WTC11 (cell line): ENCODE measurements at regions not wholly inside any gene's neighbourhood (a gene's known extent, or its start where the extent isn't known, plus 50 kb on each side); places are given as distances from the start of the nearest gene placed in this dataset.

ENCODE experiments used
- ATAC-seq: fragments of 200-7000 bp; cut with Tn5 transposase; 2 replicates; pipeline ENCODE4 v1.10.0; 2021; ENCODE audit warnings: mild to moderate bottlenecking, moderate library complexity
- CTCF ChIA-PET: fragments of 300-600 bp; sonication (Branson Sonifier 250); formaldehyde crosslinking; loops from one replicate; lab custom pipeline; 2021; ENCODE audit warnings: antibody characterized with exemption; lab: Charles Lee
- POLR2A ChIA-PET: fragments of 350-600 bp; sonication (Branson Sonifier 250); formaldehyde crosslinking; loops from one replicate; lab custom pipeline; 2021; ENCODE audit warnings: antibody characterized with exemption; lab: Charles Lee
- DNase-seq: peaks from one replicate; pipeline ENCODE4 v3.0.0; 2021; ENCODE audit warnings: low spot score
- H3K27ac Mint-ChIP-seq: 2 replicates; pipeline ENCODE4 v1.8.0; 2021; ENCODE audit warnings: mixed read lengths
- H3K27me3 Mint-ChIP-seq: 2 replicates; pipeline ENCODE4 v1.8.0; 2021; ENCODE audit warnings: low read depth, mild to moderate bottlenecking, moderate library complexity, mixed read lengths
- H3K36me3 Mint-ChIP-seq: 2 replicates; pipeline ENCODE4 v1.8.0; 2021; ENCODE audit warnings: mixed read lengths
- H3K4me1 Mint-ChIP-seq: 2 replicates; pipeline ENCODE4 v1.8.0; 2022; ENCODE audit warnings: mixed read lengths
- H3K4me3 Mint-ChIP-seq: 2 replicates; pipeline ENCODE4 v1.8.0; 2021; ENCODE audit warnings: mild to moderate bottlenecking, moderate library complexity, mixed read lengths
- H3K9me3 Mint-ChIP-seq: 2 replicates; pipeline ENCODE4 v1.8.0; 2021; ENCODE audit warnings: mixed read lengths
- CREM ChIP-seq: sonication (generic); formaldehyde crosslinking; IDR thresholded peaks from 2 replicates; pipeline ENCODE4 v1.8.1; 2022; ENCODE audit warnings: mild to moderate bottlenecking, missing genetic modification reagents, moderate library complexity
- CTCF ChIP-seq: fragments of 200-600 bp; IDR thresholded peaks from 2 replicates; pipeline ENCODE4 v1.8.0; 2022; ENCODE audit warnings: antibody characterized with exemption
- E2F4 ChIP-seq: sonication (generic); formaldehyde crosslinking; IDR thresholded peaks from 2 replicates; pipeline ENCODE4 v1.8.1; 2022; ENCODE audit warnings: low read depth, mild to moderate bottlenecking, moderate library complexity, missing genetic modification reagents, borderline replicate concordance
- E2F5 ChIP-seq: sonication (generic); formaldehyde crosslinking; IDR thresholded peaks from 2 replicates; pipeline ENCODE4 v1.8.1; 2022; ENCODE audit warnings: mild to moderate bottlenecking, moderate library complexity, missing genetic modification reagents
- EMX1 ChIP-seq: fragments of 250-450 bp; sonication (Bioruptor Pico); IDR thresholded peaks from 2 replicates; pipeline ENCODE4 v1.8.0; 2021; ENCODE audit warnings: mild to moderate bottlenecking
- FOXK1 ChIP-seq: sonication (generic); formaldehyde crosslinking; IDR thresholded peaks from 2 replicates; pipeline ENCODE4 v1.8.0; 2022; ENCODE audit warnings: mild to moderate bottlenecking, moderate library complexity, missing genetic modification reagents
- FOXP1 ChIP-seq: sonication (generic); formaldehyde crosslinking; IDR thresholded peaks from 2 replicates; pipeline ENCODE4 v1.8.0; 2022; ENCODE audit warnings: missing genetic modification reagents, mild to moderate bottlenecking, moderate library complexity, borderline replicate concordance
- GTF2I ChIP-seq: fragments of 250-450 bp; sonication (Bioruptor Pico); conservative IDR thresholded peaks from 2 replicates; pipeline ENCODE4 v1.4.0; 2021; ENCODE audit warnings: mild to moderate bottlenecking
- HMGA2 ChIP-seq: fragments of 250-450 bp; sonication (Bioruptor Pico); IDR thresholded peaks from 2 replicates; pipeline ENCODE4 v1.4.0; 2021; ENCODE audit warnings: mild to moderate bottlenecking, moderate library complexity
- JAZF1 ChIP-seq: fragments of 250-450 bp; sonication (Bioruptor Pico); IDR thresholded peaks from 2 replicates; pipeline ENCODE4 v1.9.0; 2021; ENCODE audit warnings: moderate library complexity, mild to moderate bottlenecking, inconsistent platforms
- JUN ChIP-seq: sonication (generic); formaldehyde crosslinking; IDR thresholded peaks from 2 replicates; pipeline ENCODE4 v1.8.0; 2023; ENCODE audit warnings: mild to moderate bottlenecking, missing genetic modification reagents
- MXD4 ChIP-seq: fragments of 250-450 bp; sonication (Bioruptor Pico); IDR thresholded peaks from 2 replicates; pipeline ENCODE4 v1.8.0; 2021; ENCODE audit warnings: mild to moderate bottlenecking, moderate library complexity, borderline replicate concordance
- NFATC4 ChIP-seq: fragments of 250-450 bp; sonication (Bioruptor Pico); IDR thresholded peaks from 2 replicates; pipeline ENCODE4 v1.9.0; 2021; ENCODE audit warnings: mild to moderate bottlenecking
- NFE2L1 ChIP-seq: sonication (generic); formaldehyde crosslinking; IDR thresholded peaks from 2 replicates; pipeline ENCODE4 v1.8.1; 2023; ENCODE audit warnings: missing genetic modification reagents
- NFYB ChIP-seq: sonication (generic); formaldehyde crosslinking; conservative IDR thresholded peaks from 2 replicates; pipeline ENCODE4 v1.8.0; 2022; ENCODE audit warnings: low read depth, missing genetic modification reagents
- NR1H2 ChIP-seq: sonication (generic); formaldehyde crosslinking; IDR thresholded peaks from 2 replicates; pipeline ENCODE4 v1.9.0; 2021; ENCODE audit warnings: mild to moderate bottlenecking, moderate library complexity, missing genetic modification reagents
- NR3C1 ChIP-seq: sonication (generic); formaldehyde crosslinking; conservative IDR thresholded peaks from 2 replicates; pipeline ENCODE4 v1.8.1; 2023; ENCODE audit warnings: low read depth, mild to moderate bottlenecking, missing genetic modification reagents
- OVOL2 ChIP-seq: fragments of 250-450 bp; sonication (Bioruptor Pico); IDR thresholded peaks from 2 replicates; pipeline ENCODE4 v1.9.0; 2021; ENCODE audit warnings: mild to moderate bottlenecking, borderline replicate concordance
- SMAD3 ChIP-seq: sonication (generic); formaldehyde crosslinking; IDR thresholded peaks from 2 replicates; pipeline ENCODE4 v1.8.0; 2022; ENCODE audit warnings: missing genetic modification reagents, mild to moderate bottlenecking, borderline replicate concordance
- ZMAT4 ChIP-seq: fragments of 250-450 bp; sonication (Bioruptor Pico); IDR thresholded peaks from 2 replicates; pipeline ENCODE4 v1.9.0; 2021; ENCODE audit warnings: mild to moderate bottlenecking
- ZNF121 ChIP-seq: sonication (generic); formaldehyde crosslinking; IDR thresholded peaks from 2 replicates; pipeline ENCODE4 v1.8.0; 2023; ENCODE audit warnings: missing genetic modification reagents
- ZNF219 ChIP-seq: sonication (generic); formaldehyde crosslinking; IDR thresholded peaks from 2 replicates; pipeline ENCODE4 v1.8.0; 2023; ENCODE audit warnings: missing genetic modification reagents, mild to moderate bottlenecking, borderline replicate concordance
- ZNF416 ChIP-seq: fragments of 250-450 bp; sonication (Bioruptor Pico); IDR thresholded peaks from 2 replicates; pipeline ENCODE4 v1.9.0; 2021; ENCODE audit warnings: mild to moderate bottlenecking, inconsistent platforms
- ZNF423 ChIP-seq: fragments of 250-450 bp; sonication (Bioruptor Pico); IDR thresholded peaks from 2 replicates; pipeline ENCODE4 v2.1.2; 2022; ENCODE audit warnings: mild to moderate bottlenecking, moderate library complexity
- ZNF425 ChIP-seq: fragments of 250-450 bp; sonication (Bioruptor Pico); conservative IDR thresholded peaks from 2 replicates; pipeline ENCODE4 v1.9.0; 2021; ENCODE audit warnings: mild to moderate bottlenecking
- ZNF671 ChIP-seq: fragments of 250-450 bp; sonication (Bioruptor Pico); IDR thresholded peaks from 2 replicates; pipeline ENCODE4 v1.8.0; 2021; ENCODE audit warnings: mild to moderate bottlenecking
- TF ChIP-seq, protein P1 (sequence below): fragments of 250-450 bp; sonication (Bioruptor Pico); IDR thresholded peaks from 2 replicates; pipeline ENCODE4 v1.9.0; 2021; ENCODE audit warnings: moderate library complexity, mild to moderate bottlenecking, inconsistent platforms, borderline replicate concordance
- TF ChIP-seq, protein P2 (sequence below): sonication (generic); formaldehyde crosslinking; IDR thresholded peaks from 2 replicates; pipeline ENCODE4 v1.8.0; 2022; ENCODE audit warnings: mild to moderate bottlenecking, missing genetic modification reagents
- TF ChIP-seq, protein P3 (sequence below): sonication (generic); formaldehyde crosslinking; conservative IDR thresholded peaks from 2 replicates; pipeline ENCODE4 v1.8.1; 2022; ENCODE audit warnings: mild to moderate bottlenecking, missing genetic modification reagents

GRCh38 chr16:85327731-85328675, 215.7 kb upstream of the CIBAR2 start:
- Mint-ChIP-seq H3K4me1 (peaks cover 54% of the 10 kb centered on the region), H3K4me3 (peak overlapping the region; percentile 61), H3K27me3 (peaks cover 27% of the 10 kb centered on the region), H3K36me3 (peaks cover 2% of the 10 kb centered on the region), H3K9me3 (peaks cover 4% of the 10 kb centered on the region), H3K27ac (peak overlapping the region; percentile 92)
- ChIA-PET POLR2A (interaction anchor here (0.6 kb wide), 1 partner anchor 178 kb away, joined by 3 read pairs; no protein-coding TSS in a partner anchor), CTCF (interaction anchor here (0.9 to 3.3 kb wide), 15 partner anchors 12 to 249 kb away, joined by 3 to 23 read pairs (median 6); no protein-coding TSS in a partner anchor)
- ATAC-seq (peak; percentile 64), DNase-seq (peak; percentile 92)
- 0 out of 2 replicates have a peak, but pooled peaks have one; percentile 58 for TF ChIP-seq FOXP1 (CRISPR knock-in tag)
- peak; percentile 60 for TF ChIP-seq FOXK1
- TF ChIP-seq E2F5 (CRISPR knock-in tag), result peak; percentile 75; the same call in 1 of the 2 replicates
- no peak for TF ChIP-seq NFE2L1 (CRISPR knock-in tag)
- no peak for TF ChIP-seq EMX1 (CRISPR knock-in tag)
- no peak for TF ChIP-seq E2F4 (CRISPR knock-in tag)
- no peak for TF ChIP-seq ZNF425
- TF ChIP-seq NFYB, result no peak
- 0 out of 2 replicates have a peak, but pooled peaks have one; percentile 56 for TF ChIP-seq SMAD3 (CRISPR knock-in tag)
- TF ChIP-seq, protein P1, sequence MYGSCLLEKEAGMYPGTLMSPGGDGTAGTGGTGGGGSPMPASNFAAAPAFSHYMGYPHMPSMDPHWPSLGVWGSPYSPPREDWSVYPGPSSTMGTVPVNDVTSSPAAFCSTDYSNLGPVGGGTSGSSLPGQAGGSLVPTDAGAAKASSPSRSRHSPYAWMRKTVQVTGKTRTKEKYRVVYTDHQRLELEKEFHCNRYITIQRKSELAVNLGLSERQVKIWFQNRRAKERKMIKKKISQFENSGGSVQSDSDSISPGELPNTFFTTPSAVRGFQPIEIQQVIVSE, result no peak
- TF ChIP-seq HMGA2, result no peak
- TF ChIP-seq CTCF, result no peak
- peak; percentile 94 for TF ChIP-seq ZNF121 (CRISPR knock-in tag)
- TF ChIP-seq ZNF671 (CRISPR knock-in tag), result no peak
- TF ChIP-seq NR3C1, result no peak
- TF ChIP-seq GTF2I (CRISPR knock-in tag), result no peak; the same call in 1 of the 2 replicates
- TF ChIP-seq OVOL2 (CRISPR knock-in tag), result no peak
- peak; percentile 98 for TF ChIP-seq ZNF423 (CRISPR knock-in tag)
- no peak for TF ChIP-seq JUN
- TF ChIP-seq, protein P2, sequence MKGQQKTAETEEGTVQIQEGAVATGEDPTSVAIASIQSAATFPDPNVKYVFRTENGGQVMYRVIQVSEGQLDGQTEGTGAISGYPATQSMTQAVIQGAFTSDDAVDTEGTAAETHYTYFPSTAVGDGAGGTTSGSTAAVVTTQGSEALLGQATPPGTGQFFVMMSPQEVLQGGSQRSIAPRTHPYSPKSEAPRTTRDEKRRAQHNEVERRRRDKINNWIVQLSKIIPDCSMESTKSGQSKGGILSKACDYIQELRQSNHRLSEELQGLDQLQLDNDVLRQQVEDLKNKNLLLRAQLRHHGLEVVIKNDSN (CRISPR knock-in tag), result no peak
- TF ChIP-seq, protein P3, sequence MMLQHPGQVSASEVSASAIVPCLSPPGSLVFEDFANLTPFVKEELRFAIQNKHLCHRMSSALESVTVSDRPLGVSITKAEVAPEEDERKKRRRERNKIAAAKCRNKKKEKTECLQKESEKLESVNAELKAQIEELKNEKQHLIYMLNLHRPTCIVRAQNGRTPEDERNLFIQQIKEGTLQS, result no peak
- no peak for TF ChIP-seq NR1H2 (CRISPR knock-in tag)
- TF ChIP-seq CREM (CRISPR knock-in tag), result peak; percentile 75
- no peak for TF ChIP-seq NFATC4 (CRISPR knock-in tag)
- no peak for TF ChIP-seq ZNF416 (CRISPR knock-in tag)
- 0 out of 2 replicates have a peak, but pooled peaks have one; percentile 51 for TF ChIP-seq ZNF219 (CRISPR knock-in tag)
- no peak for TF ChIP-seq JAZF1 (CRISPR knock-in tag)
- TF ChIP-seq MXD4, result no peak
- no peak for TF ChIP-seq ZMAT4 (CRISPR knock-in tag)
